ENCODE measurements at regions not wholly inside any gene's neighbourhood (a gene's known extent, or its start where the extent isn't known, plus 50 kb on each side); places are given as distances from the start of the nearest gene placed in this dataset.

DNA sequence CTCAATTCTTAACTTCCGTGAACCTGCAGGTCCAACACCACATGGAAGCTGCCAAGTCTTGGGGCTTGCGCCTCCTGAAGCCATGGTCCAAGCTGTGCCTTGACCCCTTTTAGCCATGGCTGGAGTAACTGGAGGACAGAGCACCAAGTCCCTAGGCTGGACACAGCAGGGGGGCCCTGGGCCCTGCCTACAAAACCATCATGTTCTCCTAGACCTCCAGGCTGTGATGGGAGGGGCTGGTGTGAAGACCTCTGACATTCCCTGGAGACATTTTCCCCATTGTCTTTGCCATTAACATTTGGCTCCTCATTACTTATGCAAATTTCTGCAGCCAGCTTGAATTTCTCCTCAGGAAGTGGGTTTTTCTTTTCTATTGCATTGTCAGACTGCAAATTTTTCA lies 570.1 kb downstream of the FSCB start:
- Histone ChIP-seq H3K4me2 (ENCODE audit: low read depth, low read length) (no peak overlapping the region), H4K91ac (ENCODE audit: insufficient read depth, low read depth, low read length) (no peak overlapping the region), H2AK9ac (replicated peaks; ENCODE audit: low read depth, low read length, poor library complexity) (no peak overlapping the region), H3K4ac (ENCODE audit: low read depth, low read length) (no peak overlapping the region), H3K4me3 (ENCODE audit: insufficient read depth, low read depth, low read length) (no peak overlapping the region), H4K5ac (ENCODE audit: low read depth, low read length) (no peak overlapping the region), H4K20me1 (ENCODE audit: insufficient read depth, low read length) (no peaks in the 10 kb centered on the region), H3K27me3 (ENCODE audit: control insufficient read depth, insufficient read depth, low read length) (no peaks in the 10 kb centered on the region), H2AK5ac (ENCODE audit: low read depth, low read length) (no peak overlapping the region), H3K9ac (ENCODE audit: low read depth, low read length) (no peak overlapping the region), H3K4me1 (ENCODE audit: control insufficient read depth, insufficient read depth, low read length) (no peaks in the 10 kb centered on the region), H2BK120ac (ENCODE audit: low read depth, low read length) (no peak overlapping the region), H2BK20ac (ENCODE audit: low read depth, low read length) (no peak overlapping the region), H3K79me1 (ENCODE audit: low read depth in 1 of 2, low read length in 2 of 2) (no peaks in the 10 kb centered on the region), H4K8ac (ENCODE audit: low read depth in 2 of 2, low read length in 2 of 2) (no peak overlapping the region), H3K18ac (ENCODE audit: low read depth, low read length) (no peak overlapping the region), H3K23ac (ENCODE audit: low read depth, low read length) (no peak overlapping the region), H3K14ac (replicated peaks; ENCODE audit: low read depth, low read length) (no peak overlapping the region), H2BK15ac (ENCODE audit: low read depth, low read length) (no peak overlapping the region), H3K27ac (ENCODE audit: insufficient read depth, low read length) (no peak overlapping the region), H3K9me3 (ENCODE audit: control insufficient read depth, insufficient read depth, low read length) (peaks cover 14% of the 10 kb centered on the region), H3K36me3 (ENCODE audit: control insufficient read depth, insufficient read depth, low read length) (no peaks in the 10 kb centered on the region), H3K56ac (ENCODE audit: extremely low read depth, insufficient read depth, low read length) (no peak overlapping the region), H2BK5ac (ENCODE audit: low read depth, low read length, poor library complexity, severe bottlenecking) (no peak overlapping the region), H3K9me1 (ENCODE audit: insufficient read depth, low read length) (no peaks in the 10 kb centered on the region), H2AFZ (replicated peaks; ENCODE audit: low read length, poor library complexity) (no peak overlapping the region)
- ChIA-PET POLR2A (ENCODE audit: unreplicated experiment) (no interaction called here), CTCF (no interaction called here)
- TF ChIP-seq RAD21 (IDR thresholded peaks at IDR 0.05; ENCODE audit: low read length) (no peak), POLR2A (IDR thresholded peaks at IDR 0.05; ENCODE audit: low read depth, low read length) (no peak), CEBPB (IDR thresholded peaks at IDR 0.05; ENCODE audit: low read depth, low read length) (no peak), RCOR1 (IDR thresholded peaks at IDR 0.05; ENCODE audit: insufficient replicate concordance, low read length) (no peak), MAZ (IDR thresholded peaks at IDR 0.05; ENCODE audit: borderline replicate concordance, low read depth, low read length) (no peak), MXI1 (IDR thresholded peaks at IDR 0.05; ENCODE audit: borderline replicate concordance, low read depth, low read length) (no peak), MAFK (IDR thresholded peaks at IDR 0.05; ENCODE audit: low read depth, low read length) (no peak), CHD1 (IDR thresholded peaks at IDR 0.05; ENCODE audit: low read depth, low read length) (no peak), NFE2L2 (IDR thresholded peaks at IDR 0.05; ENCODE audit: low read depth, low read length) (no peak), FOS (IDR thresholded peaks at IDR 0.05; ENCODE audit: low read depth, low read length) (no peak), RFX5 (IDR thresholded peaks at IDR 0.05; ENCODE audit: low read depth, low read length) (no peak), BHLHE40 (IDR thresholded peaks at IDR 0.05; ENCODE audit: low read depth, low read length) (no peak)
- TF ChIP-seq, protein P1, sequence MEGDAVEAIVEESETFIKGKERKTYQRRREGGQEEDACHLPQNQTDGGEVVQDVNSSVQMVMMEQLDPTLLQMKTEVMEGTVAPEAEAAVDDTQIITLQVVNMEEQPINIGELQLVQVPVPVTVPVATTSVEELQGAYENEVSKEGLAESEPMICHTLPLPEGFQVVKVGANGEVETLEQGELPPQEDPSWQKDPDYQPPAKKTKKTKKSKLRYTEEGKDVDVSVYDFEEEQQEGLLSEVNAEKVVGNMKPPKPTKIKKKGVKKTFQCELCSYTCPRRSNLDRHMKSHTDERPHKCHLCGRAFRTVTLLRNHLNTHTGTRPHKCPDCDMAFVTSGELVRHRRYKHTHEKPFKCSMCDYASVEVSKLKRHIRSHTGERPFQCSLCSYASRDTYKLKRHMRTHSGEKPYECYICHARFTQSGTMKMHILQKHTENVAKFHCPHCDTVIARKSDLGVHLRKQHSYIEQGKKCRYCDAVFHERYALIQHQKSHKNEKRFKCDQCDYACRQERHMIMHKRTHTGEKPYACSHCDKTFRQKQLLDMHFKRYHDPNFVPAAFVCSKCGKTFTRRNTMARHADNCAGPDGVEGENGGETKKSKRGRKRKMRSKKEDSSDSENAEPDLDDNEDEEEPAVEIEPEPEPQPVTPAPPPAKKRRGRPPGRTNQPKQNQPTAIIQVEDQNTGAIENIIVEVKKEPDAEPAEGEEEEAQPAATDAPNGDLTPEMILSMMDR (conservative IDR thresholded peaks at IDR 0.05; ENCODE audit: low read depth, low read length), result no peak
- TF ChIP-seq, protein P2, sequence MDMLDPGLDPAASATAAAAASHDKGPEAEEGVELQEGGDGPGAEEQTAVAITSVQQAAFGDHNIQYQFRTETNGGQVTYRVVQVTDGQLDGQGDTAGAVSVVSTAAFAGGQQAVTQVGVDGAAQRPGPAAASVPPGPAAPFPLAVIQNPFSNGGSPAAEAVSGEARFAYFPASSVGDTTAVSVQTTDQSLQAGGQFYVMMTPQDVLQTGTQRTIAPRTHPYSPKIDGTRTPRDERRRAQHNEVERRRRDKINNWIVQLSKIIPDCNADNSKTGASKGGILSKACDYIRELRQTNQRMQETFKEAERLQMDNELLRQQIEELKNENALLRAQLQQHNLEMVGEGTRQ (IDR thresholded peaks at IDR 0.05; ENCODE audit: low read depth, low read length), result no peak
- in situ Hi-C loops (cut with MboI; ENCODE audit: low sequenced_read_pairs) (no loop called here), dilution Hi-C loops (cut with HindIII; ENCODE audit: low sequenced_read_pairs, unreplicated experiment) (no loop called here), intact Hi-C loops (cut with micrococcal nuclease) (no loop called here)
- DNase-seq, result no peak
- WGBS, 2 experiments (ENCODE audit: extremely low coverage in 2 of 2, insufficient read length in 1 of 2), result no CpG with 5 or more reads among the region's 2 CpGs
- no peak for ATAC-seq (ENCODE audit: low read depth)
- no TSS peak for BruUV-seq (replicated peaks)
